ENCODE measurements at regions not wholly inside any gene's neighbourhood (a gene's known extent, or its start where the extent isn't known, plus 50 kb on each side); places are given as distances from the start of the nearest gene placed in this dataset.

DNA sequence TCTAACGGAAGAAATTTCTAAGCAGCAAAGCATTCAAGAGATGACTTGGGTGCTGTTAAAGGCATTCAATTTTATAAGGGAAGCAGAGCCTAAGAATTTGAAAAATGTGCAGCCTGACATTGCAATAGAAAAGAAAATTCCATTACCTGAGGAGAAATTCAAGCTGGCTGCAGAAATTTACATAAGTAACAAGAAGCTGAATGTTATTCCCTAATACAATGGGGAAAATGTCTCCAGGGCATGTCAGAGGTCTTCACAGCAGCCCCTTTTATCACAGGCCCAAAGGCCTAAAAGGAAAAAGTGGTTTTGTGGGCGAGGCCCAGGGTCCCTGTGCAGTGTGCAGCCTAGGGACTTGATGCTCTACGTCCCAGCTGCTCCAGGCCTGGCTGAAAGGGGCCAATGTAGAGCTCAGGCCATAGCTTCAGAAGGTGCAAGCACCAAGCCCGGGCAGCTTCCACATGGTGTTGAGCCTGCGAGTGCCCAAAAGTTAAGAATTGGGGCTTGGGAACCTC lies 306.7 kb downstream of the RDH14 start:
- TF ChIP-seq, protein P1, sequence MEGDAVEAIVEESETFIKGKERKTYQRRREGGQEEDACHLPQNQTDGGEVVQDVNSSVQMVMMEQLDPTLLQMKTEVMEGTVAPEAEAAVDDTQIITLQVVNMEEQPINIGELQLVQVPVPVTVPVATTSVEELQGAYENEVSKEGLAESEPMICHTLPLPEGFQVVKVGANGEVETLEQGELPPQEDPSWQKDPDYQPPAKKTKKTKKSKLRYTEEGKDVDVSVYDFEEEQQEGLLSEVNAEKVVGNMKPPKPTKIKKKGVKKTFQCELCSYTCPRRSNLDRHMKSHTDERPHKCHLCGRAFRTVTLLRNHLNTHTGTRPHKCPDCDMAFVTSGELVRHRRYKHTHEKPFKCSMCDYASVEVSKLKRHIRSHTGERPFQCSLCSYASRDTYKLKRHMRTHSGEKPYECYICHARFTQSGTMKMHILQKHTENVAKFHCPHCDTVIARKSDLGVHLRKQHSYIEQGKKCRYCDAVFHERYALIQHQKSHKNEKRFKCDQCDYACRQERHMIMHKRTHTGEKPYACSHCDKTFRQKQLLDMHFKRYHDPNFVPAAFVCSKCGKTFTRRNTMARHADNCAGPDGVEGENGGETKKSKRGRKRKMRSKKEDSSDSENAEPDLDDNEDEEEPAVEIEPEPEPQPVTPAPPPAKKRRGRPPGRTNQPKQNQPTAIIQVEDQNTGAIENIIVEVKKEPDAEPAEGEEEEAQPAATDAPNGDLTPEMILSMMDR (conservative IDR thresholded peaks at IDR 0.05; ENCODE audit: control insufficient read depth, insufficient read depth, low read depth, low read length): no peak
- H3K4me3 ChIP-seq (ENCODE audit: control insufficient read depth, low read depth, low read length): no peak overlapping the region

DNA sequence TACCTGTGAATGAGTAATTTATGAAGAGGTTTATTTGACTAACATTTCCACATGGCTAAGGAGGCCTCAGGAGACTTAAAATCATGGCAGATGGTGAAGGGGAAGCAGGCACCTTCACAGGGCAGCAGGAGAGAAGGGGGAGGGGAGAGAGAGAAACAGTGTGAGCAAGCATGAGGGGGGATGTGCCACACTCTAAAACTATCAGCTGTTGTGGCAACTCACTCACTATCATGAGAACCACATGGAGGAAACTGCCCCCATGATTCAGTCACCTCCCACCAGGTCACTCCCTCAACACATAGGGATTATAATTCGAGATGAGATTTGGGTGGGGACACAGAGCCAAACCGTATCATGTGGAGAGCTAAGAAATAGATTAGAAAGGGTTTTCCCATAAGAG lies 309.0 kb downstream of the RDH14 start:
- H3K4me3 ChIP-seq (ENCODE audit: control insufficient read depth, low read depth, low read length): no peak overlapping the region
- no peak for DNase-seq (ENCODE audit: low read depth)
- TF ChIP-seq, protein P1 (conservative IDR thresholded peaks at IDR 0.05; ENCODE audit: control insufficient read depth, insufficient read depth, low read depth, low read length): no peak

More for the DNA sequence above, 306.7 kb downstream of the RDH14 start:
- DNase-seq (ENCODE audit: low read depth): no peak

GRCh38 chr2:18247282-18248110 lies 313.0 kb downstream of the RDH14 start:
- no peak overlapping the region for H3K4me3 ChIP-seq (ENCODE audit: control insufficient read depth, low read depth, low read length)
- TF ChIP-seq, protein P1 (conservative IDR thresholded peaks at IDR 0.05; ENCODE audit: control insufficient read depth, insufficient read depth, low read depth, low read length): no peak
- DNase-seq (ENCODE audit: low read depth): no peak

DNA sequence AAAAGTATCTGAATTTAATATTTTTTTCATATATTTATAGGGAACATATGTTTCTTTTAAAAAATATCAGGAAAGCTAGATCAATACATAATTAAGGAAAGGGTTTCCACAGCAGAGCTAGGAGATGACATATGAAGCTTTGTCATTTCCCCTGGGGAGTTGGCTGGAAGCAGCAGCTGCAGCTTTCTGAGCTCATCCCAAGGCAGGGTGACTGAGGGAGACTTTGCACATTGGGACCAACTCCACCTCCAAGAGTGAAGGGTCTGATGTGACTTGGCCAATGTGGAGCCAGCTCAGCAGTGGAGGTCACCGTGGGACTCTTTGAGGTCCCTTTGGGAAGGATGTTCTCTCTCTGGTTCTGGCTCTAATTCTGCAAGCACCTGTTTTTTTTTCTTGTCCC lies 315.1 kb downstream of the RDH14 start:
- no peak for DNase-seq (ENCODE audit: low read depth)
- no peak overlapping the region for H3K4me3 ChIP-seq (ENCODE audit: control insufficient read depth, low read depth, low read length)
- TF ChIP-seq, protein P1 (conservative IDR thresholded peaks at IDR 0.05; ENCODE audit: control insufficient read depth, insufficient read depth, low read depth, low read length): no peak

DNA sequence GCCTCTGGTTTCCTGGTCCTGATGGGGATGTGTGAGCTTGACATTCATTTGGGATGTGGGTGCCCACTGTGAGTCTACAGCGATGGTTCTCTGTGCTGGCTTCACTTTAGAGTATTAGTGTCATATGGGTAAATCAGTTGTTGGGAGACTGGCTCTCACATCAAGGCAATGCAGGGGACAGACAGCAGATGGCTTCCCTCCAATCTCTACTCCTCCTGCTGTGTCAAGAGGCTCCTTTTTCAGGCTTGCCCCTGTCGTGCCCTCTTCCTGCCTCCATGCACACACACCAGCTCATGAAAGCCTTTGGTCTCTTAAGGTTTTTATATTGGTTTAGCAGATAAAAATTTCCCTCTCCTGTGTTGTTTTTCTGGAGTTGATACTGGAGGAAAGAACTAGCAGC lies 315.6 kb downstream of the RDH14 start:
- H3K4me3 ChIP-seq (ENCODE audit: control insufficient read depth, low read depth, low read length): no peak overlapping the region
- TF ChIP-seq, protein P1 (conservative IDR thresholded peaks at IDR 0.05; ENCODE audit: control insufficient read depth, insufficient read depth, low read depth, low read length): no peak
- DNase-seq (ENCODE audit: low read depth): no peak

- no peak for DNase-seq (ENCODE audit: low read depth)
- no peak overlapping the region for H3K4me3 ChIP-seq (ENCODE audit: control insufficient read depth, low read depth, low read length)
- TF ChIP-seq, protein P1 (conservative IDR thresholded peaks at IDR 0.05; ENCODE audit: control insufficient read depth, insufficient read depth, low read depth, low read length): no peak
These were observed 316.6 kb downstream of the RDH14 start for GRCh38 chr2:18243816-18244215.

Measured in fibroblast of mammary gland (primary cell).